H1 (cell line): ENCODE measurements at regions not wholly inside any gene's neighbourhood (a gene's known extent, or its start where the extent isn't known, plus 50 kb on each side); places are given as distances from the start of the nearest gene placed in this dataset.

ENCODE experiments used
- CHD2 ChIP-seq: IDR thresholded peaks from 2 replicates; pipeline ENCODE4 v1.6.1; 2012; ENCODE audit warnings: low read length, improper control_type of control experiment
- EZH2 ChIP-seq: fragments of 200-600 bp; sonication (generic); IDR thresholded peaks from 2 replicates; pipeline ENCODE4 v1.7.1; 2012; ENCODE audit warnings: low read depth, mild to moderate bottlenecking, moderate library complexity, low read length, inconsistent platforms; ENCODE audit not compliant: severe bottlenecking
- MAX ChIP-seq: IDR thresholded peaks from 2 replicates; pipeline ENCODE4 v1.6.1; 2012; ENCODE audit warnings: inconsistent platforms
- NANOG ChIP-seq: IDR thresholded peaks from 2 replicates; pipeline ENCODE4 v1.6.1; 2011; ENCODE audit warnings: low read length, low read depth, mild to moderate bottlenecking, inconsistent platforms; ENCODE audit not compliant: insufficient read depth, poor library complexity, severe bottlenecking
- POU5F1 ChIP-seq: IDR thresholded peaks from 2 replicates; pipeline ENCODE4 v1.6.1; 2011; ENCODE audit warnings: low read depth, mild to moderate bottlenecking, low read length, moderate library complexity
- RXRA ChIP-seq: IDR thresholded peaks from 2 replicates; pipeline ENCODE4 v1.6.1; 2011; ENCODE audit warnings: low read depth, mild to moderate bottlenecking, low read length, moderate library complexity; ENCODE audit not compliant: insufficient read depth
- TAF7 ChIP-seq: optimal IDR thresholded peaks from 2 replicates; pipeline ENCODE3; 2011; ENCODE audit warnings: low read depth, mild to moderate bottlenecking, inconsistent platforms, low read length, moderate library complexity, borderline replicate concordance

GRCh38 chr6:164757451-164757850 lies 552.0 kb downstream of the C6orf118 start (continued):
- TF ChIP-seq EZH2 = no peak
- TF ChIP-seq CHD2 = no peak
- TF ChIP-seq MAX = no peak
- no peak for TF ChIP-seq RXRA
- no peak for TF ChIP-seq POU5F1
- TF ChIP-seq NANOG = no peak
- no peak for TF ChIP-seq TAF7
- TF ChIP-seq, all 59 proteins: peak for 0
